Coronary artery (tissue), 2 donors: ENCODE measurements at regions not wholly inside any gene's neighbourhood (a gene's known extent, or its start where the extent isn't known, plus 50 kb on each side); places are given as distances from the start of the nearest gene placed in this dataset.

Source experiments
- DNase-seq: peaks from one replicate; pipeline ENCODE4 v3.0.0-alpha.2; 2017; ENCODE audit warnings: low spot score
- H3K27ac ChIP-seq, 2 donors: fragments of 200-600 bp; sonication (generic); one replicate each; pipeline ENCODE4 v1.5.1; 2016 to 2019
- H3K4me3 ChIP-seq: fragments of 200-600 bp; sonication (generic); 2 replicates; pipeline ENCODE4 v1.5.1; 2016; ENCODE audit warnings: mild to moderate bottlenecking, moderate library complexity
- TF ChIP-seq, protein P1 (sequence below): fragments of 200-600 bp; sonication (generic); IDR thresholded peaks from one replicate; pipeline ENCODE4 v1.5.1; 2019; ENCODE audit warnings: antibody characterized with exemption

DNA sequence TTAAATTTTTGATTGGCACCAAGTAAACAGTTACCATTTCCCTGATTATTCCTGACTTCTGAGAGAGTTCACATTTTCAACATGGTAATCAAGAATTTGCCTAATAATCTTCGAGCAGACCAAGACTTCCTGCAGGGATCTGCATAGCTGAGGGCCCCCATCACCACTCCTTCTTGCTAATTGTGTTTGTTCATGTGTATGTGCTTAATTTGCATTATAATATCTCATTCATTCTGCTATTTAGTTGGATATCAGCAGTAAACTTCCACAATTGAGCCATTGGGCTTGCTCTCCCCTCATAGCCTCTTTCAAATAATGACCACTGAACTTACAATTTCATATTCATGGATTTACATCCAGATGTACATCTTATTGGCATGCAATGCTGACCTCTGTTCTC, 292.5 kb downstream of the SPATA18 start:
- DNase-seq = no peak
- Histone ChIP-seq H3K27ac (no peak overlapping the region), H3K4me3 (no peak overlapping the region)
- TF ChIP-seq, protein P1, sequence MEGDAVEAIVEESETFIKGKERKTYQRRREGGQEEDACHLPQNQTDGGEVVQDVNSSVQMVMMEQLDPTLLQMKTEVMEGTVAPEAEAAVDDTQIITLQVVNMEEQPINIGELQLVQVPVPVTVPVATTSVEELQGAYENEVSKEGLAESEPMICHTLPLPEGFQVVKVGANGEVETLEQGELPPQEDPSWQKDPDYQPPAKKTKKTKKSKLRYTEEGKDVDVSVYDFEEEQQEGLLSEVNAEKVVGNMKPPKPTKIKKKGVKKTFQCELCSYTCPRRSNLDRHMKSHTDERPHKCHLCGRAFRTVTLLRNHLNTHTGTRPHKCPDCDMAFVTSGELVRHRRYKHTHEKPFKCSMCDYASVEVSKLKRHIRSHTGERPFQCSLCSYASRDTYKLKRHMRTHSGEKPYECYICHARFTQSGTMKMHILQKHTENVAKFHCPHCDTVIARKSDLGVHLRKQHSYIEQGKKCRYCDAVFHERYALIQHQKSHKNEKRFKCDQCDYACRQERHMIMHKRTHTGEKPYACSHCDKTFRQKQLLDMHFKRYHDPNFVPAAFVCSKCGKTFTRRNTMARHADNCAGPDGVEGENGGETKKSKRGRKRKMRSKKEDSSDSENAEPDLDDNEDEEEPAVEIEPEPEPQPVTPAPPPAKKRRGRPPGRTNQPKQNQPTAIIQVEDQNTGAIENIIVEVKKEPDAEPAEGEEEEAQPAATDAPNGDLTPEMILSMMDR = no peak

DNA sequence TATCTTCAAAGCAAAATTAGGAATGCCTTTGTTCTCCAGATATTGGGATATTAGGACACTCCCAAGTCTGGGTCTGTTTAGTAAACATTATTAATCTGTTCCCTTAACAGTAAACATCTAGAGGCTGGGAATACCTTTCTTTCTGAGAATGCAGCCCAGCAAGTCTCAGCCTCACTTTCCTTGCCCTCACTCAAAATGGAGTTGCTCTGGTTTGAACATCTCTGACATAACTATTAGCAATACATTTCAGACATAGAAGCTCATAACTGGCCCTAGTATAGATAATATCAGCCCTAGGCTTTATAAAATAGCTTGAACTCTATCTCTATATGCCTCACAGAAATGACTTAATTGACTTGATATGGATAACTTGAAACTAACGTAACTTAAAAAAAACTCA, 299.8 kb downstream of the SPATA18 start:
- Histone ChIP-seq H3K4me3 (no peak overlapping the region), H3K27ac (no peak overlapping the region)
- TF ChIP-seq, protein P1 = no peak
- no peak for DNase-seq

DNA sequence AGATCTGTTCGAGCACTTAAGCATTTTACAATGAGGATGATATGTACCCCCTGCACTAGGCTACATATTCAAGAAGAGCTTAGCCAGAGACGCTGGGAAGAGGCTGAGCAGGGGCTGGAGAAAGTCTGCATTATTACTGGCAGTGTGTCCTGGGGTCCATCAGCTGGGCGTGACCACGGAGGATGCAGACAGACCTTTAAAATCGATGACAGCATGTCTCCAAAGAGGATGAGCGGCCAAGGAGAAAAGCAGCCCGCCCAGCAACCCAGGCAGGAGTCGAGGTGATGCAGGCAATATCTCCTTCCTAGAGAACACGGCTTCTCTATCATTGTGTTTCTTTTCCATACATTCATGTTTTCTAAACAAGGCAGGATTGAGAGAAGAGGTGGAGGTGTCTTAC, 300.7 kb downstream of the USP46 start:
- H3K27ac ChIP-seq = no peak overlapping the region
- H3K4me3 ChIP-seq = no peak overlapping the region
- DNase-seq = no peak
- TF ChIP-seq, protein P1 = no peak

DNA sequence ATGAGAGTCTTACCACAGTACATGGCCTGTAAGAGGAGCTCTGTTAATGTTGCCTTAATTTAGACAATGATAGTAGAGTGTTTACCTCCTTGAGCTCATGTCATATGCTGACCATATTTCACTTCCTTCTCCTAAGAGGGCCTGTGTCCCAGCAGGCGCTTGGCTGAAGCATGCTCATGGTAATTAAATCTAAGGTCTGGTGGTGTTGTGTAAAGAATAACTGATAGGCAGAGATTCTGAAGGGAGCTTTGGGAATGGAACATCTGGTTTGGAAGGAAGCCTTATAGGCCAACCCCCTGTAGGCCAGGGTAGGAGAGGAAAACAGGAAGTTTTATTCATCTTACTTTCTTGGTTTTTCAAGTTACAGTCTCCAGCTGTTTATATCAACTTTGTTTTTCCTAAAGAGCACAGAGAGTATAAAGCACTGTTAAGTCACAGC, 300.2 kb downstream of the USP46 start:
- no peak overlapping the region for H3K4me3 ChIP-seq
- no peak overlapping the region for H3K27ac ChIP-seq
- DNase-seq = no peak
- TF ChIP-seq, protein P1 = no peak

DNA sequence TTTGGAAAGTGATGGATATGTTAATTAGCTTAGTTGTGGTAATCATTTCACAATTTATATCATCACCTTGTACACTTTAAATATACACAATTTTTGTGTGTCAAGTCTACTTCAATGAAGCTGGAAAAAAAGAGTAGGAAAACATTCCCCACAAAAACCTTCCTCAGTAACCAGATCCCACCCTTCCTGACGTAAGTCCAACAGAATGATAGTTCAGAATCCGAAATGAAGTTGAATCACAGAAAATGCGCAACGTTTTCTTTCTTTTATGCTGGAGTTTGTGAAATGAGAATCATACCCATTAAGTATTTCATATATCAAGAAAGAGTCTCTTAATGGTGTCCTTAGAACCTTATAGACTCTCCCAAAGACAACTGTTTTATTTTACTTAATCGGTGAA, 292.9 kb downstream of the USP46 start:
- H3K4me3 ChIP-seq = no peak overlapping the region
- no peak for DNase-seq

DNA sequence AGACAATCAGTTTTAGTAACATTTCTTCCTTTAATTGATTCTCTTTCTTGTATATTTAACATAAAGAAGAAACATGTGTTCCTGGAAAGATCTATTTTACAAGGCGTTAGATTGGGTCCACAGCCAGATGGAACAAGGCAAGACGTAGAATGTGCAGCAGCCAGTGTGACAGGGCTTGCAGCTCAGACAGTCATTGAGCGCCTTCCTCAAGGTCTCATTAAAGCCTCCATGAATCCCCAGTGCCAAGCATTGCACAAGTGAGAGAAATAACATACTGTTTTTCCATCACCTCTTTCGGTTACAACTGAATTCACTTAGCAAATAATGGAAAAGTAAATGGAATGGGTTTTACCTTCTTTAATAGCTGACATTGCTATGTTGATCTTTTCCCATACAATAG, 292.5 kb downstream of the USP46 start:
- Histone ChIP-seq H3K27ac (no peak overlapping the region), H3K4me3 (no peak overlapping the region)
- no peak for DNase-seq
- TF ChIP-seq, protein P1 = no peak

More for the DNA sequence above, 292.9 kb downstream of the USP46 start:
- TF ChIP-seq, protein P1 = no peak
- H3K27ac ChIP-seq = no peak overlapping the region

DNA sequence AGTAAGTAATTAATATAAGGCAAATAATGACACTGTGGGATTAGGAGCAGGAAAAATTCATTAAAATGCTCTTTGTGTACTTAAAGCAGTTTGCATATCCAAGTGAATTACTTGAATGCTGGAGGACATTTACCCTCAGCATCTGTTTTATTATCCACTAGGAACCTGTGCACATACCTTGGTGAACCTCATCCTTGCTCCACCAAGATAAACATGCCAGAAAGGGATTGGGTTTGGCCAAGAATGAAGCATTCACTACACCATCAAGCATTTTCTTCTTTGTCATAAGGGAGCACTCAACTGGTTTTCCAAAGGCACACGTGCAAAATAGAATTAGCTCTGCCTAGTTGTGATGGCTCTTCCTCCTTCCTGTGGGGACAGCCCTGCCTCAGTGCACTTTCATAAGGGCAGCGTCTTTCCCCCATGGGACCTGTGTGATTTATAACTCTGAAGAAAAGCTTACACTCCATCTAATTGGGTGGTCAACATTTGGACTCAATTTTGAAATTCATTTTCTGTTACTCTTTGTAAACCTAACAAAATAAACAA, 291.7 kb downstream of the USP46 start:
- H3K27ac ChIP-seq = no peak overlapping the region
- TF ChIP-seq, protein P1 = no peak
- DNase-seq = no peak
- H3K4me3 ChIP-seq = no peak overlapping the region
